H9 (cell line): ENCODE measurements at regions not wholly inside any gene's neighbourhood (a gene's known extent, or its start where the extent isn't known, plus 50 kb on each side); places are given as distances from the start of the nearest gene placed in this dataset.

ENCODE experiments used
- DNase-seq: peaks from one replicate; pipeline ENCODE4 v3.0.0-alpha.2; 2017
- H2AFZ ChIP-seq: one replicate; pipeline ENCODE4 v1.6.1; 2013; ENCODE audit warnings: mild to moderate bottlenecking, low read length, control low read depth, moderate library complexity
- H2AK5ac ChIP-seq: 2 replicates; pipeline ENCODE4 v1.6.1; 2013; ENCODE audit warnings: low read length, control low read depth, mixed read lengths; ENCODE audit not compliant: insufficient read length
- H2BK120ac ChIP-seq: one replicate; pipeline ENCODE4 v1.6.1; 2013; ENCODE audit warnings: low read depth, mild to moderate bottlenecking, low read length, control low read depth, inconsistent platforms; ENCODE audit not compliant: poor library complexity, severe bottlenecking
- H2BK12ac ChIP-seq: 2 replicates; pipeline ENCODE4 v1.6.1; 2013; ENCODE audit warnings: low read length, control low read depth, mixed read lengths, low read depth; ENCODE audit not compliant: insufficient read length
- H2BK15ac ChIP-seq: 2 replicates; pipeline ENCODE4 v1.6.1; 2013; ENCODE audit warnings: low read depth, low read length, control low read depth
- H2BK20ac ChIP-seq: one replicate; pipeline ENCODE4 v1.6.1; 2013; ENCODE audit warnings: low read depth, mild to moderate bottlenecking, low read length, control low read depth, inconsistent platforms; ENCODE audit not compliant: poor library complexity, severe bottlenecking
- H2BK5ac ChIP-seq: 2 replicates; pipeline ENCODE4 v1.6.1; 2013; ENCODE audit warnings: low read length, control low read depth, mixed read lengths; ENCODE audit not compliant: insufficient read length
- H3K14ac ChIP-seq: 2 replicates; pipeline ENCODE4 v1.6.1; 2013; ENCODE audit warnings: low read length, control low read depth; ENCODE audit not compliant: insufficient read depth
- H3K18ac ChIP-seq: 2 replicates; pipeline ENCODE4 v1.6.1; 2013; ENCODE audit warnings: low read depth, mild to moderate bottlenecking, mixed read lengths, low read length, control low read depth; ENCODE audit not compliant: insufficient read length
- H3K23ac ChIP-seq: 2 replicates; pipeline ENCODE4 v1.6.1; 2013; ENCODE audit warnings: low read length, control low read depth, mixed read lengths, low read depth; ENCODE audit not compliant: insufficient read length
- H3K23me2 ChIP-seq: 2 replicates; pipeline ENCODE4 v1.6.1; 2013; ENCODE audit warnings: low read depth, mild to moderate bottlenecking, mixed read lengths, low read length, control low read depth; ENCODE audit not compliant: insufficient read length, poor library complexity, severe bottlenecking
- H3K27ac ChIP-seq: 2 replicates; pipeline ENCODE4 v1.5.1; 2013; ENCODE audit warnings: low read length, control low read depth, mixed read lengths, low read depth; ENCODE audit not compliant: insufficient read length
- H3K27me3 ChIP-seq: 2 replicates; pipeline ENCODE4 v1.6.1; 2013; ENCODE audit warnings: low read length, control low read depth, inconsistent platforms; ENCODE audit not compliant: insufficient read depth
- H3K4ac ChIP-seq: 2 replicates; pipeline ENCODE4 v1.6.1; 2013; ENCODE audit warnings: low read depth, mild to moderate bottlenecking, control low read depth, inconsistent platforms, low read length, moderate library complexity
- H3K4me1 ChIP-seq: 2 replicates; pipeline ENCODE4 v1.6.1; 2013; ENCODE audit warnings: low read length, control low read depth, inconsistent platforms; ENCODE audit not compliant: insufficient read depth
- H3K4me2 ChIP-seq: 2 replicates; pipeline ENCODE4 v1.6.1; 2013; ENCODE audit warnings: low read length, control low read depth, mixed read lengths; ENCODE audit not compliant: insufficient read length, insufficient read depth
- H3K56ac ChIP-seq: 2 replicates; pipeline ENCODE4 v1.6.1; 2013; ENCODE audit warnings: low read depth, mild to moderate bottlenecking, mixed read lengths, low read length, control low read depth; ENCODE audit not compliant: insufficient read length
- H3K79me1 ChIP-seq: 2 replicates; pipeline ENCODE4 v1.6.1; 2013; ENCODE audit warnings: low read depth, mild to moderate bottlenecking, moderate library complexity, low read length, control low read depth, inconsistent platforms; ENCODE audit not compliant: insufficient read depth, poor library complexity, severe bottlenecking
- H3K79me2 ChIP-seq: 2 replicates; pipeline ENCODE4 v1.6.1; 2013; ENCODE audit warnings: low read length, control low read depth, inconsistent platforms; ENCODE audit not compliant: insufficient read depth
- H3K9ac ChIP-seq: 2 replicates; pipeline ENCODE4 v1.6.1; 2013; ENCODE audit warnings: low read length, control low read depth, mixed read lengths; ENCODE audit not compliant: insufficient read length; ENCODE audit errors: extremely low read depth
- H3K9me3 ChIP-seq: one replicate; pipeline ENCODE4 v1.6.1; 2013; ENCODE audit warnings: low read depth, low read length, inconsistent platforms; ENCODE audit not compliant: control insufficient read depth
- H3T11ph ChIP-seq: one replicate; pipeline ENCODE4 v1.6.1; 2013; ENCODE audit warnings: mild to moderate bottlenecking, low read length, control low read depth, inconsistent platforms
- H4K20me1 ChIP-seq: one replicate; pipeline ENCODE4 v1.6.1; 2013; ENCODE audit not compliant: control insufficient read depth, insufficient read length, insufficient read depth
- H4K5ac ChIP-seq: 2 replicates; pipeline ENCODE4 v1.6.1; 2013; ENCODE audit warnings: low read depth, mild to moderate bottlenecking, mixed read lengths, low read length, control low read depth; ENCODE audit not compliant: insufficient read length
- H4K8ac ChIP-seq: replicated peaks from 2 replicates; pipeline ENCODE4 v1.6.1; 2013; ENCODE audit warnings: low read length, control low read depth, mixed read lengths, low read depth; ENCODE audit not compliant: insufficient read length
- H4K91ac ChIP-seq: 2 replicates; pipeline ENCODE4 v1.6.1; 2013; ENCODE audit warnings: low read depth, mild to moderate bottlenecking, moderate library complexity, mixed read lengths, low read length, control low read depth; ENCODE audit not compliant: insufficient read length
- H3K27ac Mint-ChIP-seq, 3 experiments: 2 replicates in 2 of 3; 3 replicates in 1 of 3; pipeline ENCODE4 v1.8.0; 2020 to 2021; ENCODE audit warnings: mixed read lengths in 3 of 3, mild to moderate bottlenecking in 1 of 3, moderate library complexity in 1 of 3
- H3K27me3 Mint-ChIP-seq: 2 replicates; pipeline ENCODE4 v1.8.0; 2021; ENCODE audit warnings: low read depth, mild to moderate bottlenecking, moderate library complexity, mixed read lengths
- H3K36me3 Mint-ChIP-seq, 3 experiments: 2 replicates in 2 of 3; 3 replicates in 1 of 3; pipeline ENCODE4 v1.8.0; 2020 to 2021; ENCODE audit warnings: low read depth in 3 of 3, mixed read lengths in 3 of 3; ENCODE audit not compliant: insufficient read depth in 1 of 3
- H3K4me1 Mint-ChIP-seq, 2 experiments: 2 replicates each; pipeline ENCODE4 v1.8.0; 2020; ENCODE audit warnings: mixed read lengths in 2 of 2
- H3K4me3 Mint-ChIP-seq, 2 experiments: 2 replicates in 1 of 2; 3 replicates in 1 of 2; pipeline ENCODE4 v1.8.0; 2020 to 2021; ENCODE audit warnings: mild to moderate bottlenecking in 2 of 2, mixed read lengths in 2 of 2, moderate library complexity in 1 of 2
- H3K9me3 Mint-ChIP-seq, 2 experiments: 2 replicates in 1 of 2; 3 replicates in 1 of 2; pipeline ENCODE4 v1.8.0; 2020; ENCODE audit warnings: mild to moderate bottlenecking in 2 of 2, mixed read lengths in 2 of 2, moderate library complexity in 1 of 2
- CTCF ChIP-seq: fragments of 200-600 bp; sonication (generic); conservative IDR thresholded peaks from 3 replicates; pipeline ENCODE4 v1.8.0; 2021; ENCODE audit warnings: antibody characterized with exemption, mild to moderate bottlenecking
- WGBS: extraction: QIAGEN DNeasy Blood & Tissue Kit; methylation state at CpG from one replicate; pipeline ENCODE4 v1.1.7; 2013; ENCODE audit warnings: missing lambda C conversion rate, low lambda C conversion rate, mixed read lengths; ENCODE audit not compliant: insufficient read length; ENCODE audit errors: extremely low coverage; 5-methylcytosine and 5-hydroxymethylcytosine counted together

- H3K23me2 ChIP-seq: no peaks in the 10 kb centered on the region
- no peak overlapping the region for H3T11ph ChIP-seq
- no CpG with 5 or more reads among the region's 3 CpGs for WGBS
- Mint-ChIP-seq H3K27ac (no peak overlapping the region), H3K36me3 (no peaks in the 10 kb centered on the region), H3K4me1 (no peaks in the 10 kb centered on the region), H3K9me3 (peaks cover 0 to 1% of the 10 kb centered on the region in 2 experiments; a peak in 1 of 5 replicates), H3K4me3 (no peak overlapping the region), H3K27me3 (no peaks in the 10 kb centered on the region)
- H3K18ac ChIP-seq: no peak overlapping the region
- H3K4me2 ChIP-seq: no peak overlapping the region
- no peak overlapping the region for H4K5ac ChIP-seq
- no peak overlapping the region for H3K56ac ChIP-seq
- DNase-seq: no peak
- H3K79me1 ChIP-seq: no peaks in the 10 kb centered on the region
- no peak overlapping the region for H4K8ac ChIP-seq
- H2BK15ac ChIP-seq: no peak overlapping the region
- no peak overlapping the region for H3K23ac ChIP-seq
- no peak overlapping the region for H3K9ac ChIP-seq
- no peaks in the 10 kb centered on the region for H3K79me2 ChIP-seq
- H2BK120ac ChIP-seq: no peak overlapping the region
- H4K91ac ChIP-seq: no peak overlapping the region
- no peaks in the 10 kb centered on the region for H4K20me1 ChIP-seq
- H2AK5ac ChIP-seq: no peak overlapping the region
- TF ChIP-seq CTCF: no peak
- H2BK20ac ChIP-seq: no peak overlapping the region
- no peaks in the 10 kb centered on the region for H3K9me3 ChIP-seq
- H3K27me3 ChIP-seq: no peaks in the 10 kb centered on the region
- no peaks in the 10 kb centered on the region for H3K4me1 ChIP-seq
- no peak overlapping the region for H2BK12ac ChIP-seq
- no peak overlapping the region for H2BK5ac ChIP-seq
- H3K4ac ChIP-seq: no peak overlapping the region
- no peak overlapping the region for H2AFZ ChIP-seq
- no peak overlapping the region for H3K27ac ChIP-seq
- H3K14ac ChIP-seq: no peak overlapping the region
Measured at GRCh38 chr9:73880101-73880500, 617.0 kb upstream of the RORB start.
